Neural cell (in vitro differentiated cells): ENCODE measurements at regions not wholly inside any gene's neighbourhood (a gene's known extent, or its start where the extent isn't known, plus 50 kb on each side); places are given as distances from the start of the nearest gene placed in this dataset.
"Not testable (repeated sequence)": the region's sequence is repeated elsewhere in the genome, so short reads cannot be mapped to it uniquely, and the experiment has no call there.

Experiments
- EP300 ChIP-seq: fragments of 450-650 bp; conservative IDR thresholded peaks from 2 replicates; pipeline ENCODE4 v1.6.1; 2014; ENCODE audit warnings: antibody characterized with exemption, mild to moderate bottlenecking, moderate library complexity; ENCODE audit not compliant: poor library complexity, severe bottlenecking
- EZH2 ChIP-seq: fragments of 200-600, 300-800 bp; shearing (Covaris generic), sonication (generic); IDR thresholded peaks from 2 replicates; pipeline ENCODE4 v1.6.1; 2014; ENCODE audit warnings: antibody characterized with exemption, low read length, borderline replicate concordance, mild to moderate bottlenecking; ENCODE audit not compliant: insufficient read depth, poor library complexity, severe bottlenecking
- MXI1 ChIP-seq: fragments of 450-650 bp; conservative IDR thresholded peaks from 2 replicates; pipeline ENCODE4 v1.6.1; 2014; ENCODE audit warnings: antibody characterized with exemption, mild to moderate bottlenecking; ENCODE audit not compliant: poor library complexity, severe bottlenecking
- POLR2AphosphoS5 ChIP-seq: IDR thresholded peaks from 2 replicates; pipeline ENCODE4 v1.6.1; 2012
- RAD21 ChIP-seq: fragments of 450-650 bp; conservative IDR thresholded peaks from 2 replicates; pipeline ENCODE4 v1.6.1; 2014; ENCODE audit warnings: antibody characterized with exemption, mild to moderate bottlenecking, moderate library complexity
- SMC3 ChIP-seq: fragments of 450-650 bp; conservative IDR thresholded peaks from 2 replicates; pipeline ENCODE4 v1.6.1; 2014; ENCODE audit warnings: antibody characterized with exemption, mild to moderate bottlenecking, moderate library complexity; ENCODE audit not compliant: poor library complexity
- TAF1 ChIP-seq: IDR thresholded peaks from 2 replicates; pipeline ENCODE4 v1.6.1; 2012; ENCODE audit warnings: low read depth
- TF ChIP-seq, protein P1 (sequence below): IDR thresholded peaks from 2 replicates; pipeline ENCODE4 v1.6.1; 2012; ENCODE audit warnings: borderline replicate concordance
- TF ChIP-seq, protein P2 (sequence below): fragments of 450-650 bp; IDR thresholded peaks from 2 replicates; pipeline ENCODE4 v1.5.1; 2014; ENCODE audit warnings: antibody characterized with exemption, mild to moderate bottlenecking, moderate library complexity; ENCODE audit not compliant: poor library complexity, severe bottlenecking

DNA sequence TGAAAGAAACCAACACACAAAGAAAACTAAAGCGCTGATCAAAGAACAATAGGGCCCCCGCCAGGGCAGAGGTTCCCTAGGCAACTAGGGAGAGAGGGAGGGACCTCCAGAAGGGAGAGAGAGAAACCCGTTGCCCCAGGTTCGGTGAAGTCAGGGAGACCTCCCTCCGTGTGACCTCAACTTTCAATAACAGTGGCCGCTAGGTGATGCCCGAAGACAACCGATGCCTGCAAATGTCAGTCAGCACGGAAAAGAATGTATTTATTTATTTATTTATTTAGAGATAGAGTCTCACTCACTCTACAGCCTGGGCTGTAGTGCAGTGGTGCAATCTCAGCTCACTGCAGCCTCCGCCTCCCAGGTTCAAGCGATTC lies 757.0 kb upstream of the DEFB115 start:
- TF ChIP-seq, protein P1, sequence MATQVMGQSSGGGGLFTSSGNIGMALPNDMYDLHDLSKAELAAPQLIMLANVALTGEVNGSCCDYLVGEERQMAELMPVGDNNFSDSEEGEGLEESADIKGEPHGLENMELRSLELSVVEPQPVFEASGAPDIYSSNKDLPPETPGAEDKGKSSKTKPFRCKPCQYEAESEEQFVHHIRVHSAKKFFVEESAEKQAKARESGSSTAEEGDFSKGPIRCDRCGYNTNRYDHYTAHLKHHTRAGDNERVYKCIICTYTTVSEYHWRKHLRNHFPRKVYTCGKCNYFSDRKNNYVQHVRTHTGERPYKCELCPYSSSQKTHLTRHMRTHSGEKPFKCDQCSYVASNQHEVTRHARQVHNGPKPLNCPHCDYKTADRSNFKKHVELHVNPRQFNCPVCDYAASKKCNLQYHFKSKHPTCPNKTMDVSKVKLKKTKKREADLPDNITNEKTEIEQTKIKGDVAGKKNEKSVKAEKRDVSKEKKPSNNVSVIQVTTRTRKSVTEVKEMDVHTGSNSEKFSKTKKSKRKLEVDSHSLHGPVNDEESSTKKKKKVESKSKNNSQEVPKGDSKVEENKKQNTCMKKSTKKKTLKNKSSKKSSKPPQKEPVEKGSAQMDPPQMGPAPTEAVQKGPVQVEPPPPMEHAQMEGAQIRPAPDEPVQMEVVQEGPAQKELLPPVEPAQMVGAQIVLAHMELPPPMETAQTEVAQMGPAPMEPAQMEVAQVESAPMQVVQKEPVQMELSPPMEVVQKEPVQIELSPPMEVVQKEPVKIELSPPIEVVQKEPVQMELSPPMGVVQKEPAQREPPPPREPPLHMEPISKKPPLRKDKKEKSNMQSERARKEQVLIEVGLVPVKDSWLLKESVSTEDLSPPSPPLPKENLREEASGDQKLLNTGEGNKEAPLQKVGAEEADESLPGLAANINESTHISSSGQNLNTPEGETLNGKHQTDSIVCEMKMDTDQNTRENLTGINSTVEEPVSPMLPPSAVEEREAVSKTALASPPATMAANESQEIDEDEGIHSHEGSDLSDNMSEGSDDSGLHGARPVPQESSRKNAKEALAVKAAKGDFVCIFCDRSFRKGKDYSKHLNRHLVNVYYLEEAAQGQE: not testable (repeated sequence)
- TF ChIP-seq POLR2AphosphoS5, TAF1, EP300, EZH2, RAD21, MXI1, SMC3: not testable (repeated sequence)
- TF ChIP-seq, protein P2, sequence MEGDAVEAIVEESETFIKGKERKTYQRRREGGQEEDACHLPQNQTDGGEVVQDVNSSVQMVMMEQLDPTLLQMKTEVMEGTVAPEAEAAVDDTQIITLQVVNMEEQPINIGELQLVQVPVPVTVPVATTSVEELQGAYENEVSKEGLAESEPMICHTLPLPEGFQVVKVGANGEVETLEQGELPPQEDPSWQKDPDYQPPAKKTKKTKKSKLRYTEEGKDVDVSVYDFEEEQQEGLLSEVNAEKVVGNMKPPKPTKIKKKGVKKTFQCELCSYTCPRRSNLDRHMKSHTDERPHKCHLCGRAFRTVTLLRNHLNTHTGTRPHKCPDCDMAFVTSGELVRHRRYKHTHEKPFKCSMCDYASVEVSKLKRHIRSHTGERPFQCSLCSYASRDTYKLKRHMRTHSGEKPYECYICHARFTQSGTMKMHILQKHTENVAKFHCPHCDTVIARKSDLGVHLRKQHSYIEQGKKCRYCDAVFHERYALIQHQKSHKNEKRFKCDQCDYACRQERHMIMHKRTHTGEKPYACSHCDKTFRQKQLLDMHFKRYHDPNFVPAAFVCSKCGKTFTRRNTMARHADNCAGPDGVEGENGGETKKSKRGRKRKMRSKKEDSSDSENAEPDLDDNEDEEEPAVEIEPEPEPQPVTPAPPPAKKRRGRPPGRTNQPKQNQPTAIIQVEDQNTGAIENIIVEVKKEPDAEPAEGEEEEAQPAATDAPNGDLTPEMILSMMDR: not testable (repeated sequence)
